Skeletal muscle satellite cell (primary cell): ENCODE measurements at regions not wholly inside any gene's neighbourhood (a gene's known extent, or its start where the extent isn't known, plus 50 kb on each side); places are given as distances from the start of the nearest gene placed in this dataset.
"Not testable (repeated sequence)": the region's sequence is repeated elsewhere in the genome, so short reads cannot be mapped to it uniquely, and the experiment has no call there.

Experiments used
- H3K27me3 ChIP-seq: 2 replicates; pipeline ENCODE4 v1.7.0; 2013; ENCODE audit warnings: low read length; ENCODE audit not compliant: control insufficient read depth, insufficient read depth
- H3K36me3 ChIP-seq: 2 replicates; pipeline ENCODE4 v1.7.0; 2013; ENCODE audit warnings: mild to moderate bottlenecking, control low read depth, low read length; ENCODE audit not compliant: insufficient read depth
- H3K4me1 ChIP-seq: 2 replicates; pipeline ENCODE4 v1.7.0; 2013; ENCODE audit warnings: low read length; ENCODE audit not compliant: control insufficient read depth, insufficient read depth
- H3K4me2 ChIP-seq: 2 replicates; pipeline ENCODE4 v1.7.0; 2013; ENCODE audit warnings: mild to moderate bottlenecking, low read length
- H3K4me3 ChIP-seq: 2 replicates; pipeline ENCODE4 v1.7.0; 2013; ENCODE audit warnings: low read length
- H3K9ac ChIP-seq: 2 replicates; pipeline ENCODE4 v1.7.0; 2013; ENCODE audit warnings: mild to moderate bottlenecking, low read depth, low read length, moderate library complexity
- H3K9me3 ChIP-seq: replicated peaks from 2 replicates; pipeline ENCODE4 v1.7.0; 2013; ENCODE audit warnings: mild to moderate bottlenecking, control low read depth, low read length

GRCh38 chr14:76282581-76282980, 93.4 kb upstream of the ESRRB start:
- H3K4me3 ChIP-seq, result no peak overlapping the region
- no peaks in the 10 kb centered on the region for H3K36me3 ChIP-seq
- no peak overlapping the region for H3K9ac ChIP-seq
- H3K9me3 ChIP-seq, result no peaks in the 10 kb centered on the region
- peaks cover 13% of the 10 kb centered on the region for H3K27me3 ChIP-seq
- H3K4me2 ChIP-seq, result no peak overlapping the region
- no peaks in the 10 kb centered on the region for H3K4me1 ChIP-seq

- Histone ChIP-seq H3K4me2 (no peak overlapping the region), H3K4me1 (no peaks in the 10 kb centered on the region), H3K9me3 (no peaks in the 10 kb centered on the region), H3K27me3 (peaks cover 12% of the 10 kb centered on the region), H3K4me3 (no peak overlapping the region), H3K36me3 (no peaks in the 10 kb centered on the region), H3K9ac (no peak overlapping the region)
Measured at GRCh38 chr14:76287063-76287462, 88.9 kb upstream of the ESRRB start.

- no peaks in the 10 kb centered on the region for H3K4me1 ChIP-seq
- H3K27me3 ChIP-seq, result peaks cover 12% of the 10 kb centered on the region
- no peaks in the 10 kb centered on the region for H3K36me3 ChIP-seq
- no peaks in the 10 kb centered on the region for H3K9me3 ChIP-seq
- H3K4me3 ChIP-seq, result no peak overlapping the region
- H3K9ac ChIP-seq, result no peak overlapping the region
- H3K4me2 ChIP-seq, result no peak overlapping the region
Measured at GRCh38 chr14:76289276-76289675, 86.7 kb upstream of the ESRRB start.

- H3K9ac ChIP-seq, result no peak overlapping the region
- H3K4me2 ChIP-seq, result no peak overlapping the region
- peaks cover 14% of the 10 kb centered on the region for H3K27me3 ChIP-seq
- no peaks in the 10 kb centered on the region for H3K4me1 ChIP-seq
- H3K36me3 ChIP-seq, result no peaks in the 10 kb centered on the region
- H3K4me3 ChIP-seq, result no peak overlapping the region
- no peaks in the 10 kb centered on the region for H3K9me3 ChIP-seq
Measured at GRCh38 chr14:76292561-76292960, 83.4 kb upstream of the ESRRB start.

DNA sequence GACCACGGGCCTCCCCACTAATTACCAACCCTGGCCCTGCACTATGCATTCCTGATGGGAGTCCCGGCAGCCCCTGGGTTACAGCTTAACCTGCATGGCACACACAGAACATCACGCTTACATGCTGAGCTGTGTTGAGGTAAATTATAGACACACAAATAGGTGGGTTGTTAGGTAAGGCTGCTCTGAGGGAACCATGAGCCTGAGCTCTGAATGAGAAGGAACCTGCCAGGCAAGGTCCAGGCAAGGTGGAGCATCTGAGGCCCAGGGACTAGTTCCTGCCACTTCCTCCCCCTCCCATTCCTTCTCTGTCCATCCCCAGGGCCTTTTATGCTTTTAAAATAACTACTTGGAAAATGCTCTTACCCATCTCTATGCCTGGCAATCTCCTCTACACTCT, 82.7 kb upstream of the ESRRB start:
- Histone ChIP-seq H3K4me2 (no peak overlapping the region), H3K9ac (no peak overlapping the region), H3K9me3 (no peaks in the 10 kb centered on the region), H3K4me3 (no peak overlapping the region), H3K27me3 (peaks cover 14% of the 10 kb centered on the region), H3K4me1 (no peaks in the 10 kb centered on the region), H3K36me3 (no peaks in the 10 kb centered on the region)

DNA sequence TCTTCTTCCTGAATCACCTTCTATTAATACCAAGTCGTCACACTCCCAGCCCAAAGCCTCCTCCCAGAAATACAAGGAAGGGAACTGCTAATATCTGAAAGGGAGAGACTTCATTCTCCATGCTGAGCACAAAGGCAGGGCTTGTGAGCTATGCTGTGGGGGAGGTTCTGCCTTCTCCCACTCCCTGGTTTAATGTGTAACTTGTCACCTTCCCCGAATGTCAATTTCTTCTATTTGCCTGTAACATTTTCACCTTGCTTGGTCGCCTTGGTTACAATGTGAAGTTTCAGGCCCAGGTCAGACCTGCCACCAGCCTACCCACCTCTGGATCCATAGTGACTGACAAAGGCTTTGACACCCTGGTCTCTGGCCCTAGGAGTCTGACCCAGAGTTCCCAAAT, 82.0 kb upstream of the ESRRB start:
- Histone ChIP-seq H3K4me1 (no peaks in the 10 kb centered on the region), H3K27me3 (peaks cover 15% of the 10 kb centered on the region), H3K9me3 (no peaks in the 10 kb centered on the region), H3K4me2 (no peak overlapping the region), H3K36me3 (no peaks in the 10 kb centered on the region), H3K4me3 (no peak overlapping the region), H3K9ac (no peak overlapping the region)

DNA sequence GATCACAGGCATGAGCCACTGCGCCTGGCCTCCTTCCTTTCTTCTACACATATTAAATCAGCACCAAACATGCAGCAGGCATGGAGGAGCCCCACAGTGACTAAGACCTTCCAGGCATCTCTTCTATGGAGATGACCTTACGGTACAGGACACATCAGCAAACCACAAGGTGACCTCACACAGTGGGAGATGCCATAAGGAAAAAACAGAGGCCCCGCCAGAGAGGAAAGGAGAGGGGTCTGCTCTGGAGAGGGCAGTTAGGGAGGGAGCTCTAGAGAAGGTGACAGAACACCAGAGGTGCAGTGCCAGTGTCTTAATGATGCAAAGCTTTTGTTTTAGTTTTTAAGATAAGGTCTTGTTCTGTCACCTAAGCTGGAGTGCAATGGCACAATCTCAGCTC, 81.1 kb upstream of the ESRRB start:
- Histone ChIP-seq H3K9ac (no peak overlapping the region), H3K36me3 (no peaks in the 10 kb centered on the region), H3K9me3 (no peaks in the 10 kb centered on the region), H3K4me3 (no peak overlapping the region), H3K27me3 (peaks cover 15% of the 10 kb centered on the region), H3K4me2 (no peak overlapping the region), H3K4me1 (no peaks in the 10 kb centered on the region)

DNA sequence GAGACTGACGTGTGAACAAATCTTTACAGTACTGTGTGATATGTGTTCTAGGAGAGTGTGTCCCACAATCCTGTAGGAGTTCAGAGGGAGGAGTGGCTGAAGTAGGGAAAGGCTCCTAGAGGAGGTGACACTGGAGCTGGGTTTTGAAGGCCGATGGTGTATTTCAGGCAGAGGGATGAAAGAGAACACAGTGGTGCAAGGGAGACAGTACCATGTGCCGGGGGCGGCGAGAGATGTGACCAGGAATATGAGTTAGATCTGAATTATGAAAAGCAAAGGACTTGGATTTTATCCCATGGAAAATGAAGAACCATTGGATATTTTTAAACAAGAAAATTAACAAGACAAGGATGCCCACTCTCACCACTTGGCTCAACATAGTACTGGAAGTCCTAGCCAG, 77.0 kb upstream of the ESRRB start:
- no peaks in the 10 kb centered on the region for H3K36me3 ChIP-seq

DNA sequence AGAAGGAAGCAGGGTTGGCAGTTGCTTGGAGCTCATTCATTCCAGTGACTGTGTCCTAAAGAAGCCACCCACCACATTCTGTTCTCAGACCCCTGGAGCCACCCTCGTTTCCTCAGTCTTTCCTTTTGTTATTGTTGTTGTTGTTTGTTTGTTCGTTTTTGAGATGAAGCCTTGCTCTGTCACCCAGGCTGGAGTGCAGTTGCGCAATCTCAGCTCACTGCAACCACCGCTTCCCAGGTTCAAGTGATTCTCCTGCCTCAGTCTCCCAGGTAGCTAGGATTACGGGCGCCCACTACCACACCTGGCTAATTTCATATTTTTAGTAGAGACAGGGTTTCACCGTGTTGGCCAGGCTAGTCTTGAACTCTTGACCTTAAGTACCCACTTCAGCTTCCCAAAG, 72.7 kb upstream of the ESRRB start:
- H3K36me3 ChIP-seq, H3K9me3 ChIP-seq, H3K27me3 ChIP-seq, H3K4me1 ChIP-seq, H3K4me2 ChIP-seq, H3K9ac ChIP-seq, H3K4me3 ChIP-seq: not testable (repeated sequence)

More for the DNA sequence above, 77.0 kb upstream of the ESRRB start:
- Histone ChIP-seq H3K4me2 (no peak overlapping the region), H3K9ac (no peak overlapping the region), H3K9me3 (no peaks in the 10 kb centered on the region), H3K4me1 (no peaks in the 10 kb centered on the region), H3K27me3 (peaks cover 12% of the 10 kb centered on the region), H3K4me3 (no peak overlapping the region)

GRCh38 chr14:76304536-76305267, 71.2 kb upstream of the ESRRB start:
- H3K4me3 ChIP-seq, result no peak overlapping the region
- no peak overlapping the region for H3K9ac ChIP-seq
- no peak overlapping the region for H3K4me2 ChIP-seq
- no peaks in the 10 kb centered on the region for H3K36me3 ChIP-seq
- no peaks in the 10 kb centered on the region for H3K4me1 ChIP-seq
- H3K9me3 ChIP-seq, result no peaks in the 10 kb centered on the region
- peaks cover 17% of the 10 kb centered on the region for H3K27me3 ChIP-seq

- Histone ChIP-seq H3K4me2 (no peak overlapping the region), H3K27me3 (peaks cover 23% of the 10 kb centered on the region), H3K36me3 (no peaks in the 10 kb centered on the region), H3K4me3 (no peak overlapping the region), H3K4me1 (no peaks in the 10 kb centered on the region), H3K9ac (no peak overlapping the region), H3K9me3 (no peaks in the 10 kb centered on the region)
Measured at GRCh38 chr14:76305268-76305826, 70.6 kb upstream of the ESRRB start.

DNA sequence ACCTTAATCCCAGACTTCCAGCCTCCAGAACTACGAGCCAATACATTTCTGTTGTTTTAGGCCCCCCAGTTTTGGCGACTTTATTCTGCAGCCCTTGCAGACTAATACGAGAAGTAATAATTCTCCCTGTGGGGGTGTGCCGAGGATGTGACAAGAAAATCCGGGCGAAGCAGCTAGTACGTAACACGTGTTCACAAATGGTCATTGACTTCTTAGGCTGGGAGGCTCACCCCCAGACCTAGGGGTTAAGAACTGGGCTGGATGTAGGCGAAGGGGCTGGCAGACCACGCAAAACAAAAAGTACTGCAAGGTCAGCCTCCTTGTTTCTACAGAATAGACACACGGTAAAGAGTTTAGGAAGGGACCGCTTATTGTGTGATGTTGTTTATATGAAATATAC, 69.8 kb upstream of the ESRRB start:
- no peak overlapping the region for H3K4me3 ChIP-seq
- no peak overlapping the region for H3K9ac ChIP-seq
- H3K9me3 ChIP-seq, result no peaks in the 10 kb centered on the region
- H3K4me2 ChIP-seq, result no peak overlapping the region
- H3K4me1 ChIP-seq, result no peaks in the 10 kb centered on the region
- H3K27me3 ChIP-seq, result peaks cover 27% of the 10 kb centered on the region
- H3K36me3 ChIP-seq, result no peaks in the 10 kb centered on the region
